Hematopoietic multipotent progenitor cell treated with erythropoietin and hydrocortisone succinate and interleukin-3 and kit ligand, for 4 days (in vitro differentiated cells): ENCODE measurements at regions not wholly inside any gene's neighbourhood (a gene's known extent, or its start where the extent isn't known, plus 50 kb on each side); places are given as distances from the start of the nearest gene placed in this dataset.

Experiments
- DNase-seq: peaks from one replicate; pipeline ENCODE4 v3.0.0-alpha.2; 2015

DNA sequence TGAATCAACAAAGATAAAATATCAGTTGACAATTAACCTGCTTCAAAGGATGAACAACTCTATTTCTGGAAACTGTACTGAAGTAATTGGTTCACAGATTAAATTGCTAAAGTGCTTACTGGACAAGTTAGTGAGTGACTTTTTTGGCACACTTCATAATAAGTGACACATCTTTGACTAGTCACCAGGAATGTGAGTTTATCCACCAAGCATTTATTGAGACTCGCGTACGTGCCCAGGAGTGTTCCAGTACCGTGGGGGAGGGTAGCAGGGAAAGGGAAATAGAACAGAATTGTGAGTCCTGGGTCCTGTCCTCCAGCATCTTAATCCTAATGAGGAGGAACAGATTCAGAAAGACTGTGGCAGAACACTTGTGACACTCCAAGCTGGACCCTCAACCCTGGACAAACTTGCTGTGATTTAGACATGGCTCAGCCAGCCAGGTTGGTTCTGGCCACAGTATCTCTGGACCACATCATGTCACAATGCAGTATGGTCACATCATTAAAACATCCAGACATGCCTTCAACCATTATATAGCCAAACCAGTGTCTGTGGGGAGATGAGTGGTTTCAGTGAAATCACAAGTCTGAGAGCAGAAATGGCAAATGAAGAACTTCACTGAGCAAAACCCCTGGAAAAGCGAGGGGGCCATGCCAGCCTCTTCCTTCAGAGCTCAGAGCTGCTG, 623.1 kb downstream of the BNC2 start:
- no peak for DNase-seq

- no peak for DNase-seq
These were observed 621.6 kb downstream of the BNC2 start for GRCh38 chr9:16248822-16249221.

DNA sequence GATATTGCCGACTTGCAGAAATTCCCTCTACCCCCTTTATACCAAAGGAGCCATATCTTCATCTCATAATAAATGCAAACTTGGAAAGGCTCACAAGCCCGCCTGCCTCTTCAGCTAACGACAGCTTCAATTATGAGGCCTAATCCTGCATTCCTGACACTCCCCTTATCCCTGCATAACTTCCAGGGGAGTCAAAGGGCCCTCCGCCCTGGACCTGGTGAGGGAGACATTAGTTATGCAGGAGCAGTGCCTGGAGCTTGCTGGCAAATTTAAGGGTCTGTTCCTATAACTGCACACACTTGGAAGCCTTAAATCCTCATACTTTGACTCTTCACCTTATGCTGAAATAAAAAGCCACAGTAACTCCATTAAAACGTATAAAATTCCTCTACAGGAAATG, 617.9 kb downstream of the BNC2 start:
- DNase-seq, result no peak

DNA sequence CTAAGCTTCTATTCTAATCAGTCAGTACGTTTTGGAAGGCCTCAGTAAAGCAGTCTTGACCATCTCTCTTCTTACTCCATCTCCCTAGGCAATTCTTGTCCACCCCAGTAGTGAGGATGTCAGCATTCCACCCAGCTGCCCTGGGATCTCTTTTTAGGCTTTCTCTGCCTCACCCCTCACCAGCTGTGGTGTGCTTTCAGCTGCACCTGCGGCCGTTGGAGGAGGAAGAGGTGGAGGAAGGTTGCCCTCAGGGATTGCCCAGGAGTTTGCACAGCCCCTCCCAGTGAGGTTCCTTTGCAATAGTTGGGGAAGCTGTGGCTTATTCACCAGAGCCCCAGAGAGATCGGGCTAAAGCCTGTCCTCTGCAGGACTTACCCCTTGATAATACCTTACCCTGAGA, 615.8 kb downstream of the BNC2 start:
- DNase-seq, result no peak

DNA sequence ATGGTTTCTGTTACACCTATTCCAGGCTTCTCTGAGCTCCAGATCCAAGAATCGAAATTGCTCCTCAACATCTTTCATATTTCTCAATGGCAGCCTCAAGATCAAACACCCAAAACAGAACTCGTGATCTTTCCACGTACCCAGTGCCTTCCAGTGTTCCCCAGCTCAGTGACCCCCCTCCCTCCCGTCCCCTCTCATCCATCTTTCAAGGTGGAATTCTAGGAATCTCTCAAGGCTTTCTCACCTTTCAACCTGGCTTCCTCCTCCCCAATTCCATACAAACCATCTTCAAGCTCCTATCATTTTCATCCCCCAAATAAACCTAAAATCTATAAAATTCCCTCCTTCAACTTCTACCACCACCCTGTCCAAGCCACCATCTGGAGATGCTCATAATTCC, 615.3 kb downstream of the BNC2 start:
- no peak for DNase-seq

GRCh38 chr9:16257604-16258003, 612.9 kb downstream of the BNC2 start:
- DNase-seq, result peak; percentile 10

- DNase-seq, result no peak
These were observed 612.3 kb downstream of the BNC2 start for GRCh38 chr9:16258191-16258590.

GRCh38 chr9:16258708-16259107, 611.8 kb downstream of the BNC2 start:
- DNase-seq, result peak; percentile 33

DNA sequence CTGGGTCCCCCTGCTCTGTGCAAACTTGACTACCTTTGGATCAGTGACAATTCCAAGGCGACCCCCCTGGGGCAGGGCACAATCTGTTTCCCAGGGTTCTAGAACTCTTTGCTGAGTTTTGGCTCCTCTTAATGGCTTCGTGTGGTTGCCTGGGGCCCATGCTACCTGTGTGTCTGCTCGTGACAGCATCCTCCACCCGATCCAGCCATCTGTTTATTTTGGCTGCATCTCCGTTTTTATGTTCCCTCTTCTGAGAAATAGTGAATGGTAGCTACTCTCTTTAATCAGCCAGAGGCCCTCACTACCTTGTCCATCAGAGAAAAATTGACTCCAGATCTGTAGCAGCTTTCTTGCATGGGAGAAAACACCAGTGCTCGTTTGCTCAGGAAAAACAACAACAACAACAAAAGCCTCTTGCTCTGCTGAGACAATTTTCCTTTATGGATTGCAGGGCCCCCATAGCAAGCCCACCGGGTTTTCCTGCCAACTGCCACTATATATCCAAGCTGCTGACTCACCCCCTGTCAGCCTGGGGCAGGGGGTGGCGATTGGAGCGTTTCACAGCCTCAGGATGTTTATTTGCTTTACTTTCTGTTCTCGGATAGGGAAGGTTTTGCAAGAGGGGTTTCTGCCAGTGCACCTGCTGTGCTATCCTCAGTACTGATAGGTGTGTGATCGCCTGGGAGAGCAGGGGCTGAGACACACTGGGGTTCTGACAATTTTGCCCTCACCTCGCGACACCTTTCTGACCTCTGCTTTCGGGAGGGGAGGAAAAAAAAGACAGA, 607.8 kb downstream of the BNC2 start:
- DNase-seq, result no peak

- DNase-seq, result no peak
These were observed 604.8 kb downstream of the BNC2 start for GRCh38 chr9:16265688-16266087.

DNA sequence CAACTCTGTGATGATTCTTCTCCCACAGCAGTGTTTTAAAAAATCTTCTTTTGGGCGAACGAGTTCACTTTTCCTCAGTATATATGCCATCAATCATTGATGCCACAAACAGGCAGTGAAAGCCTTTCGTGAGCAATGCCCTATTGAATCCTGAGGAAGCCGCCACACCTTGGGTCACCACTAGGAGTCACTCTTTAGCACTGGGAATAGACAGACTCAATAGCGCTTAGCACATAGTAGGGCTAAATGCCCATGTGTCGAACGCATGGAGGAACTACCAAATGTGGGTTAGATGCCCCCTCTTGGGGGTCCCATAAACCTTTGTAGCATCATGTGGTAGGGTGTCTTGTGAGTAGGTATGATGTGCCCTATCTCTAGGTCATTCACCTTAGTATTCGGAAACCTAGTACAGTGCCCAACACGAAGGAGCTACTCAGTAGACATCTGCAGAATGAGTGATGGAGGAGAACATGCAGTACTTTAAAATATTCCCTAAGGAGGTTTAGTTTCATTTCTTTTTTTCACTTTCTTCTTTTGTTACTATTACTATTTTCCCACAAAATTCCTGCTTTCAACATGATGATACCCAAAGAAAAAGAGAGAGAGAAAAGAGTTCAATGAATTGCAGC, 603.7 kb downstream of the BNC2 start:
- DNase-seq, result peak; percentile 11

DNA sequence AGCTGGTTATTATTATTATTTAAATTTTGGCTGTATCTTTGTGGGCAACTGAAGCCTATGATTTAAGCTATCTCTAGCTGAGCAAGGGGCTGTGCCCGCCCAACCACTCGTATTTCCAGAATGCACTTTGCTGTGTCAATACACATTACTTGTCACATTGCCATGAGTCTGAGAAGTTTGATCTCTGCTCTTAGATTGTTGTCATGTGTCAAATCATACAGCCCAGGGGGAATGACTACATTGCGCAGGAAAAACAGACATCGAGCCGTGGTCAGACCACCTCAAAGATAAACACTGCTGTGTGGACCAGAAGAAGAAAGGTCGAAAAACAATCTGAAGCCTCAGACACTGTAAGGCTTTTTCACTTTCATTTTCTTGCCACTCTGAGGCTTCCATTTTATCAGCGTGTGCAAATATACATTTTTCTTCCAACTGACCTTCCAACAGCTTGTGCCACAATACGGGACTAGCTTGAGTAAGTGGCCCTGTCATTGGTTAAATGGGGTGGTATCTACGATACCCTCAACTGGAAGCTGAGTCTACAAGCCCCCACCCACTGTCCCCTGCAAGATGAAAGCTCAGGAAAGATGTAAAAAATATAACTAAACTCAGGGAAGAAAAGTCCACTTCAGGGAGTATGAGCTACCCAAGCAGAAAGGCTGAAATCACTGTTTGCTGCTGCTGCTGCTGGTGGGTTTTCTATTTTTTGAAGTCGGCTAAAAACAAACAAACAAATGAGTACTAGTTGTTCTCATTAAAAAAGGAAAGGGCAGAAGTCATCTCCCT, 603.0 kb downstream of the BNC2 start:
- DNase-seq, result no peak

DNA sequence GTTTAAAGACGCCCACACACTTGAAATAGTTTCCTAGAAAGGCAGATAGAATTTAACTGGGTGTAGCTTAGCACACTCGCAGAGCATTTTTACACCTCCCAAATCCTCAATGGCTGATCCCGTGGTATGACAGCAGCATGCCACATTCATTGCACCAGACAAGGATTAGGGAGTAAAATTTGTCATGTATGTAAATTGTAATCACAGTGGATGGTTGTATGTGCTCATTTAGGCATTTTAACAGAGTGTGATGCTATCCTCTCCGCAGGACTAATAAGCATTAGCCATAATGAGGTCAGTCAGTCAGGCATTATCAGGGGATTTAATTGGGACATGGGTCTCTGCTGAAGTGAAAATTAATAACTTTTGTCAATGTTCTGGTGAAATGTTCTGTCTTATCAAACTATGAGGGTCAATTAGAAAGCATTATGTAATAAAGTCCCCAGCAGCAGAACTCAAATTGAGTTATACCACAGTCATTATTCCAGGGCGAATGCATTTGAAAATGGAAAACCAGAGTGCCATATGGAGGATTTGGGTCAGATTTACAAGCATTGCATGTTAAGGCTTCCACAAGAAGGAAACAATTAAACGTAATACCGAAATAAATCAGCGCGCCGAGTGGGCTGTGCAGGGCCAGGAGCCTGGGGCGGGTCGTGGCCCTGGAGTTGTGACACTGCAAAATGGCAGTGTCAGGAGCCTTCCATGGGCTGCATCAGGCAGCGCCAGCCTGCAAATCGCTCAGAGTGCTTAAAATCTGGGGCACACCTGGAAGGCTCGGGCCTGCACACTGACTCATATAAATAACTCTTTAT, 602.2 kb downstream of the BNC2 start:
- no peak for DNase-seq

- no peak for DNase-seq
These were observed 598.5 kb downstream of the BNC2 start for GRCh38 chr9:16271967-16272366.

DNA sequence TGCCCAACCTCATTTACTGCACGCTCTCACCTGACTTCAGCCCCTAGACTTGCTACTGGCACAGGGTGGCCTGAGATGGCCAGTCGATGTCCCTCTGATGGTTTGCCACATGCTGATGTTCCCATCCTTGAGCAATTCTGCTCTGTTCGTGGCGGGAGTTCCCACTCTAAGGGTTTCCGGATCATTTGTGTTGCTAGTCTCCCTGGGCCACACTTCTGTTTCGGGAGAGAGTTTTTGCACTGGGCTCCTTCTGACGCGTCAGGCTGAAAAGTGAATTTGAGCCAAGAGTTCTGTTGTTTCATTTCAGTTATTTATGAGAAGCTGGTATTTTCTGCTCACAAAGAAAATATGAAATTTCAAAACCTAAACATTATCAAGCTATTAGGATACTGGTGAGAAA, 597.7 kb downstream of the BNC2 start:
- DNase-seq, result no peak

- DNase-seq, result no peak
These were observed 594.5 kb downstream of the BNC2 start for GRCh38 chr9:16275795-16276624.

DNA sequence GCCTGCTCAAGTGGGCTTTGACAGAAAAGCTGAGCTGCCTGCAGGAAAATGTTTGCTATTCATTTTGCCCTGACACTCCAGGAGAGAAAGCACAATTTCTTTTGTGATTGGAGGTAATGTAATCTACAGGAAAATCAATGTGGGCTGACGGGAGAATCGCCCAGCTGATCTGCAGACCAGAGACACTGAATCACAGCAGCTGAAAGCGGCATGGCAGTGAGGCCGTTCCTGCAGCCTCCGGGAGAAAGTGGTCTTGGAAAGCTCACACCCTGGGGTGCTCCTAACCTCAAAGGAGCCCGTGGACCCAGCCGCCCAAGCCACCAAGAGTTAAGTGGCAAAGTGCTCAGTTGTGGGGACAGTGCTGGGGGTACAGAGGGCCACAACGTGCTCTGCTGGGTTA, 593.6 kb downstream of the BNC2 start:
- DNase-seq, result no peak

GRCh38 chr9:16277471-16277960, 593.0 kb downstream of the BNC2 start:
- no peak for DNase-seq

- DNase-seq, result no peak
These were observed 592.0 kb downstream of the BNC2 start for GRCh38 chr9:16278326-16278999.

- DNase-seq, result no peak
These were observed 588.8 kb downstream of the BNC2 start for GRCh38 chr9:16281707-16282106.

GRCh38 chr9:16282216-16282615, 588.3 kb downstream of the BNC2 start:
- DNase-seq, result no peak
